Activated CD8-positive, alpha-beta T cell treated with anti-CD3 and anti-CD28 coated beads, Interleukin-2, amount 10 ng/mL, durations not matched to agents 7 days and 5 days (primary cell): ENCODE measurements at regions not wholly inside any gene's neighbourhood (a gene's known extent, or its start where the extent isn't known, plus 50 kb on each side); places are given as distances from the start of the nearest gene placed in this dataset.
"Not testable (repeated sequence)": the region's sequence is repeated elsewhere in the genome, so short reads cannot be mapped to it uniquely, and the experiment has no call there.

Experiments
- ATAC-seq: fragments of 150-1000 bp; cut with Tn5 transposase; one replicate; pipeline ENCODE4 v1.10.0; 2021; ENCODE audit warnings: moderate library complexity
- CTCF ChIA-PET: fragments of 350-600 bp; sonication (Branson Sonifier 250); formaldehyde crosslinking; loops from one replicate; lab custom pipeline; 2021; ENCODE audit warnings: antibody characterized with exemption; lab: Charles Lee
- POLR2A ChIA-PET: fragments of 350-600 bp; sonication (Branson Sonifier 250); formaldehyde crosslinking; loops from one replicate; lab custom pipeline; 2021; ENCODE audit warnings: antibody characterized with exemption; lab: Charles Lee
- DNase-seq: peaks from one replicate; pipeline ENCODE4 v3.0.0-alpha.2; 2020
- H3K27ac Mint-ChIP-seq: one replicate; pipeline ENCODE4 v1.8.0; 2021; ENCODE audit warnings: mild to moderate bottlenecking, mixed read lengths
- H3K27me3 Mint-ChIP-seq: one replicate; pipeline ENCODE4 v1.8.0; 2021; ENCODE audit warnings: low read depth, mixed read lengths
- H3K36me3 Mint-ChIP-seq: one replicate; pipeline ENCODE4 v1.8.0; 2021; ENCODE audit warnings: low read depth, mixed read lengths
- H3K4me1 Mint-ChIP-seq: one replicate; pipeline ENCODE4 v1.8.0; 2021; ENCODE audit warnings: low read depth, mixed read lengths
- H3K4me3 Mint-ChIP-seq: one replicate; pipeline ENCODE4 v1.8.0; 2021; ENCODE audit warnings: mild to moderate bottlenecking, mixed read lengths
- H3K9me3 Mint-ChIP-seq: one replicate; pipeline ENCODE4 v1.8.0; 2022; ENCODE audit warnings: mixed read lengths; ENCODE audit not compliant: insufficient read depth

GRCh38 chr2:154961676-154962075 is 263.2 kb downstream of the KCNJ3 start:
- CTCF ChIA-PET: no interaction called here

GRCh38 chr2:154960802-154961583 is 262.5 kb downstream of the KCNJ3 start:
- DNase-seq: no peak
- no peaks in the 10 kb centered on the region for H3K36me3 Mint-ChIP-seq
- no peaks in the 10 kb centered on the region for H3K27me3 Mint-ChIP-seq
- CTCF ChIA-PET: no interaction called here
- H3K9me3 Mint-ChIP-seq: no peaks in the 10 kb centered on the region
- no peak for ATAC-seq
- POLR2A ChIA-PET: no interaction called here
- H3K4me1 Mint-ChIP-seq: no peaks in the 10 kb centered on the region
- no peak overlapping the region for H3K4me3 Mint-ChIP-seq
- no peak overlapping the region for H3K27ac Mint-ChIP-seq

More at GRCh38 chr2:154961676-154962075, 263.2 kb downstream of the KCNJ3 start:
- Mint-ChIP-seq H3K4me1 (no peaks in the 10 kb centered on the region), H3K36me3 (no peaks in the 10 kb centered on the region), H3K27me3 (no peaks in the 10 kb centered on the region), H3K4me3 (no peak overlapping the region), H3K9me3 (no peaks in the 10 kb centered on the region), H3K27ac (no peak overlapping the region)
- POLR2A ChIA-PET: no interaction called here
- ATAC-seq (no peak), DNase-seq (no peak)

DNA sequence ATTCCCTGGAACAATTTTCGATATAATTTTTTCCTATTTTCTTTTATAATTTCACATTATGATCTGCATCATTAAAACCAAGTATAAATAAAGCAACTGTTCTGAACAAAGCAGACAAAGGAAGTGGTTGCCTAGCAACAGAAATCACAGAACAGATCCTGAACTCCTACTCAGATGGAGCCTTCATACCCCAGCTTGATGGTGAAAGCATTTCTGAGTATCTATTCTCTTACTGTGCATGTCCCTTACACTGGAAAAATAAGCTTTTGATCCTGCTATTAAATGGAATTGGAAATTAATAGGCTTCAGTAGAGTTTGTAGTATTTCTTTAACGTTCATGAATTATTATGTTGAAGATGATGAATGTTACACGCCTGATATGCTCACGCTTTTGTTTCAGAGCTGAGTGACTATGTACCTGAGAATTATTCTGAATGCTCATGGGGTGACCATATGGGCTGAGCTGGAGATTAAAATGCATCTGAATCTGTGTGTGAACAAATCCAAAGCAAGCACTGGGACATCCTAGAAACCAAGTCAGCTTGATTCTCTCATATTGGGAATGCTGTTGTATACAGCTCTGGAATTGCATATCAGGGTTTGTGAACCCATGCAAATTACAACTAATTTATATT is 254.0 kb downstream of the KCNJ3 start:
- no peak overlapping the region for H3K27ac Mint-ChIP-seq
- CTCF ChIA-PET: no interaction called here
- no peaks in the 10 kb centered on the region for H3K27me3 Mint-ChIP-seq
- DNase-seq: no peak
- no peak overlapping the region for H3K4me3 Mint-ChIP-seq
- POLR2A ChIA-PET: no interaction called here
- H3K4me1 Mint-ChIP-seq: no peaks in the 10 kb centered on the region
- H3K9me3 Mint-ChIP-seq: no peaks in the 10 kb centered on the region
- no peak for ATAC-seq
- no peaks in the 10 kb centered on the region for H3K36me3 Mint-ChIP-seq

GRCh38 chr2:154947416-154947815 is 248.9 kb downstream of the KCNJ3 start:
- DNase-seq, H3K4me1 Mint-ChIP-seq, H3K9me3 Mint-ChIP-seq, ATAC-seq, H3K27me3 Mint-ChIP-seq, H3K36me3 Mint-ChIP-seq, CTCF ChIA-PET, H3K27ac Mint-ChIP-seq, POLR2A ChIA-PET, H3K4me3 Mint-ChIP-seq: not testable (repeated sequence)

DNA sequence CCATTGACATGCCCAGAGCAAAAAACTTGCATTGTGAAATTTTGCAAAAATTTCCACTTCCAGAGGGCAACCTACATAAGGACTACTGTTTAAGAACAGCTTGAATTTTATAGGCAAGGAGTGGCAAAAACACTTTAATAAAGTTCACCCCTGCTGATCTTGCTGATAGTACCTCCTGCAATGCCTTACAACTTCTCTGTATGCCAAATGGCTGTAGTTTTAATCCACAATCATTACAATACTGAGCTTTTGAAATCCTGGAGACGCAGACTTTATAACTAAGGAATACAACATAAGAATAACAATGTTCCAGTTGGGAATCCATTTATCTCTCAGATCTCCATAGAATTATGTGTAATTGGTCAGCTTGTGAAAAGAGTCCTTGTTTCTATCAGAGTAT is 247.5 kb downstream of the KCNJ3 start:
- Mint-ChIP-seq H3K36me3 (no peaks in the 10 kb centered on the region), H3K27ac (no peak overlapping the region), H3K9me3 (no peaks in the 10 kb centered on the region), H3K4me3 (no peak overlapping the region), H3K4me1 (no peaks in the 10 kb centered on the region), H3K27me3 (no peaks in the 10 kb centered on the region)
- ATAC-seq (no peak), DNase-seq (no peak)
- CTCF ChIA-PET: no interaction called here
- POLR2A ChIA-PET: no interaction called here

DNA sequence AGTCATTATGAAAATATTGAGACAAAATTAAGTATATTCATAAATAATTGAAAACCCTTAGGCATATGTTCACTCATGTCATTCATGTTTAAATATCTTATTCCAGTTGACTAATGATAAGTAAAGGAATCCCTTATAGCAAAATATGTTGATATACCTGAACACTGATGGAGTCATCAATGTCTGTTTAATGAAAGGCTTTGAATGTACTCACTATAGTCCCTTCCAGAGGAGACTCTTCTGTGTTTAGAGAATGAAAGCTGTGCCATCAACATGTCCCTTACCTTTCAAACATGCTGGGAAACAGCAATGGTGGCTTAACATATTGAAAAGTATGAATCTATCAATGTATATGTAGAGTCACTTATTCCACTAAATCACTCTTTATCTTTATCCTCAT is 242.9 kb downstream of the KCNJ3 start:
- Mint-ChIP-seq H3K4me3 (no peak overlapping the region), H3K36me3 (no peaks in the 10 kb centered on the region), H3K27ac (no peak overlapping the region), H3K27me3 (no peaks in the 10 kb centered on the region), H3K4me1 (no peaks in the 10 kb centered on the region), H3K9me3 (no peaks in the 10 kb centered on the region)
- ATAC-seq: no peak
- no peak for DNase-seq
- ChIA-PET POLR2A (no interaction called here), CTCF (no interaction called here)

DNA sequence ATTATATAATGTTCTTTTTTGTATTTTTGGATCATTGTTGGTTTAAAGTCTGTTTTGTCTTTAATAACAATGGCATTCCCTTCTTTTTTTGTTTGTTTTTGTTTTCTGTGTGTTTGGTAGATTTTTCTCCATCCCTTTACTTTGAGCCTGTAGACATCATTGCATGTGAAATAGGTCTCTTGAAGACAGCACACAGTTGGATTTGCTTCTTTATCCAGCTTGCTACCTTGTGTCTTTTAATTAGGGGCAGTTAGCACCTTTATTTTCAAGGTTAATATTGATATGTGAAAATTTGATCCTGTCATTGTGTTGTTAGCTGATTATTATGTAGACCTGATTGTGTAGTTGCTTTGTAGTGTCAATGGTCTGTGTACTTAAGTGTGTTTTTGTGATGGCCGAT is 235.7 kb downstream of the KCNJ3 start:
- ChIA-PET POLR2A (no interaction called here), CTCF (no interaction called here)
- H3K27ac Mint-ChIP-seq: no peak overlapping the region
- DNase-seq (no peak), ATAC-seq (no peak)
- no peaks in the 10 kb centered on the region for H3K4me1 Mint-ChIP-seq
- H3K9me3 Mint-ChIP-seq: peaks cover 11% of the 10 kb centered on the region
- no peak overlapping the region for H3K4me3 Mint-ChIP-seq
- no peaks in the 10 kb centered on the region for H3K36me3 Mint-ChIP-seq
- H3K27me3 Mint-ChIP-seq: no peaks in the 10 kb centered on the region

GRCh38 chr2:154924531-154924930 is 226.0 kb downstream of the KCNJ3 start:
- Mint-ChIP-seq H3K27ac (no peak overlapping the region), H3K27me3 (no peaks in the 10 kb centered on the region), H3K9me3 (no peaks in the 10 kb centered on the region), H3K36me3 (no peaks in the 10 kb centered on the region), H3K4me1 (no peaks in the 10 kb centered on the region), H3K4me3 (no peak overlapping the region)
- ChIA-PET CTCF (no interaction called here), POLR2A (no interaction called here)
- no peak for DNase-seq
- ATAC-seq: no peak

- ChIA-PET POLR2A (no interaction called here), CTCF (no interaction called here)
- H3K4me1 Mint-ChIP-seq: no peaks in the 10 kb centered on the region
- H3K4me3 Mint-ChIP-seq: no peak overlapping the region
- no peaks in the 10 kb centered on the region for H3K27me3 Mint-ChIP-seq
- ATAC-seq (no peak), DNase-seq (no peak)
- no peaks in the 10 kb centered on the region for H3K9me3 Mint-ChIP-seq
- no peak overlapping the region for H3K27ac Mint-ChIP-seq
- H3K36me3 Mint-ChIP-seq: no peaks in the 10 kb centered on the region
These were observed 216.1 kb downstream of the KCNJ3 start for GRCh38 chr2:154914561-154914960.

DNA sequence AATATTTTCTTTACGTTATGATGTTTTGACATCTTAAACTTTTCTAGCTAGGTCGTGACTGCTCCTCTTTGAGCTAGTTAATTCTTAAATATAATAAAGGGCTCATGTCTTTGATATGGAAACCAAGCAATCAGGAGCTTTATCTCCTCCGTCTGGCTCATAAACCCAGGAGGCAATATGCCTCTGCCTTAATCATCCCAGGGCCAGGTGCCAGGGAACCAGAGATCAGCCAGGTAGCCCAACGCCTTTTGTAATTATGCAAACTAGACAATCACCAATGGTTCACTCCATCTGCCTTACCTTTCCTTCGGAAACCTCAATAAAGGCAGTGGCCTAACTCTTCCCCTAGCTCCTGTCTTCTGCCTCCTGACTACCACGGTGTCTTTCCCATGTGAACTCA is 213.7 kb downstream of the KCNJ3 start:
- CTCF ChIA-PET: no interaction called here
- H3K4me3 Mint-ChIP-seq: no peak overlapping the region
- POLR2A ChIA-PET: no interaction called here

DNA sequence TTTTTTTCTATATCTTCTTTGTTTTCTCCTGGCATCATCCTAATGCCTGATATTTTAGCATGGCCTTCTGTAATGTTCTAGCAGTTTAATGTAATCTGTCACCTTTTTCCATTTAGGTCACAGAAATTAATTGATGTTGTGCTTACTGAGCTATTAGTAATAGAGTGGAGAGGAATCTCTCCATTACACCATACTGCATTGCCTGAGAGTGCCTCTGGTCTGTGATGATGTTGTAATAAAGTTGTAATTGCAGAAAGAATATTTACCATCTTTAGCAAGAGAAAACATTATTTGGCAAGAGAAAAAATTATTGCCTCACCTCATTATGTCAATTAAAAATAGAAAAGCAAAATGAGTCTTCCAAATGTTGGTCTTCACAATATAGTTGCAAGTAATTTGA is 213.2 kb downstream of the KCNJ3 start:
- DNase-seq: no peak
- ChIA-PET POLR2A (no interaction called here), CTCF (no interaction called here)
- H3K36me3 Mint-ChIP-seq: no peaks in the 10 kb centered on the region
- no peak overlapping the region for H3K4me3 Mint-ChIP-seq
- H3K27ac Mint-ChIP-seq: no peak overlapping the region
- H3K9me3 Mint-ChIP-seq: no peaks in the 10 kb centered on the region
- H3K4me1 Mint-ChIP-seq: no peaks in the 10 kb centered on the region
- no peaks in the 10 kb centered on the region for H3K27me3 Mint-ChIP-seq
- no peak for ATAC-seq

More for the DNA sequence above, 213.7 kb downstream of the KCNJ3 start:
- no peak overlapping the region for H3K27ac Mint-ChIP-seq
- H3K9me3 Mint-ChIP-seq: no peaks in the 10 kb centered on the region
- DNase-seq: no peak
- ATAC-seq: no peak
- no peaks in the 10 kb centered on the region for H3K27me3 Mint-ChIP-seq
- no peaks in the 10 kb centered on the region for H3K4me1 Mint-ChIP-seq
- no peaks in the 10 kb centered on the region for H3K36me3 Mint-ChIP-seq

DNA sequence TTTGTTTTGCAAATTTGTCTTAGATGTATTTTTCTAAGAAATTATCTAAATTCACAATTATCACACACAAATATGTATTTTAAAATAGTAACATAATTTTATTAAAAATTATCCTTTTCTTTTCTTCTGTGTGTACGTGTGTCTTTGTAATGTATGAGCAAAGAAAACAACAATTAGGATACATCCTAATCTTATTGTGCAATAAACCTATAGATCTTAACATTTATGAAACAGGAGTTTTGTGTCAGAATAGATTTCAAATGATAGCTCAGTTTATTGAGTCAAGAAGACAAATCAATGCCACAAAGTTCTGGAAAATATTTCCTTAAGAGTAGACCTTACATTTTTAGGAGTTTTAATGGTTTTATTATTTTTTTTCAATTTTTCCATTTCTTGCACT is 212.2 kb downstream of the KCNJ3 start:
- Mint-ChIP-seq H3K9me3 (no peaks in the 10 kb centered on the region), H3K27ac (no peak overlapping the region), H3K36me3 (no peaks in the 10 kb centered on the region), H3K27me3 (no peaks in the 10 kb centered on the region), H3K4me3 (no peak overlapping the region), H3K4me1 (no peaks in the 10 kb centered on the region)
- ATAC-seq (no peak), DNase-seq (no peak)
- ChIA-PET POLR2A (no interaction called here), CTCF (no interaction called here)
